IMR-90 (cell line): ENCODE measurements at regions not wholly inside any gene's neighbourhood (a gene's known extent, or its start where the extent isn't known, plus 50 kb on each side); places are given as distances from the start of the nearest gene placed in this dataset.

Experiments used
- ATAC-seq: fragments of 200-7000 bp; cut with Tn5 transposase; 2 replicates; pipeline ENCODE4 v1.9.1; 2020; ENCODE audit warnings: low read depth, mild to moderate bottlenecking, moderate library complexity
- BruUV-seq: library from RNA; stranded (reverse); fragments of 400-500 nt; replicated peaks from 2 replicates; lab custom pipeline; 2021; lab: Mats Ljungman, UMichigan
- CTCF ChIA-PET: fragments of 300-600 bp; formaldehyde crosslinking; extraction: SDS; loops from one replicate; lab custom pipeline; 2021; ENCODE audit warnings: antibody characterized with exemption; lab: Yijun Ruan, JAX
- POLR2A ChIA-PET: fragments of 300-600 bp; sonication (Branson Sonifier 250); formaldehyde crosslinking; loops from one replicate; lab custom pipeline; 2022; ENCODE audit warnings: antibody characterized with exemption; ENCODE audit not compliant: unreplicated experiment; lab: Charles Lee
- DNase-seq: peaks from one replicate; pipeline ENCODE4 v3.0.0; 2013
- H2AFZ ChIP-seq: replicated peaks from 2 replicates; pipeline ENCODE3; 2013; ENCODE audit warnings: low read length, mild to moderate bottlenecking; ENCODE audit not compliant: poor library complexity
- H2AK5ac ChIP-seq: 2 replicates; pipeline ENCODE4 v1.6.1; 2013; ENCODE audit warnings: low read depth, low read length, inconsistent platforms
- H2AK9ac ChIP-seq: replicated peaks from 2 replicates; pipeline ENCODE3; 2013; ENCODE audit warnings: mild to moderate bottlenecking, low read depth, low read length, moderate library complexity; ENCODE audit not compliant: poor library complexity
- H2BK120ac ChIP-seq: 2 replicates; pipeline ENCODE4 v1.6.1; 2013; ENCODE audit warnings: low read depth, low read length, inconsistent platforms
- H2BK15ac ChIP-seq: 3 replicates; pipeline ENCODE4 v1.6.1; 2013; ENCODE audit warnings: low read depth, low read length, inconsistent platforms
- H2BK20ac ChIP-seq: 2 replicates; pipeline ENCODE4 v1.6.1; 2013; ENCODE audit warnings: low read depth, mild to moderate bottlenecking, inconsistent platforms, low read length, moderate library complexity
- H2BK5ac ChIP-seq: 2 replicates; pipeline ENCODE4 v1.6.1; 2013; ENCODE audit warnings: mild to moderate bottlenecking, low read depth, low read length, inconsistent platforms; ENCODE audit not compliant: poor library complexity, severe bottlenecking
- H3K14ac ChIP-seq: replicated peaks from 2 replicates; pipeline ENCODE4 v1.6.1; 2013; ENCODE audit warnings: low read depth, low read length, inconsistent platforms
- H3K18ac ChIP-seq: 2 replicates; pipeline ENCODE4 v1.6.1; 2013; ENCODE audit warnings: low read depth, low read length, control low read depth
- H3K23ac ChIP-seq: 2 replicates; pipeline ENCODE4 v1.6.1; 2013; ENCODE audit warnings: low read depth, low read length, inconsistent platforms
- H3K27ac ChIP-seq: 2 replicates; pipeline ENCODE4 v1.5.1; 2013; ENCODE audit warnings: mild to moderate bottlenecking, control low read depth, low read length; ENCODE audit not compliant: insufficient read depth
- H3K27me3 ChIP-seq: 2 replicates; pipeline ENCODE4 v1.6.1; 2013; ENCODE audit warnings: low read length; ENCODE audit not compliant: control insufficient read depth, insufficient read depth
- H3K36me3 ChIP-seq: 2 replicates; pipeline ENCODE4 v1.6.1; 2013; ENCODE audit warnings: low read length, mixed read lengths; ENCODE audit not compliant: control insufficient read depth, insufficient read depth
- H3K4ac ChIP-seq: 2 replicates; pipeline ENCODE4 v1.6.1; 2013; ENCODE audit warnings: low read depth, low read length, inconsistent platforms
- H3K4me1 ChIP-seq: 2 replicates; pipeline ENCODE4 v1.6.1; 2013; ENCODE audit warnings: low read length, mixed read lengths; ENCODE audit not compliant: control insufficient read depth, insufficient read depth
- H3K4me2 ChIP-seq: 2 replicates; pipeline ENCODE4 v1.6.1; 2013; ENCODE audit warnings: low read depth, mild to moderate bottlenecking, control low read depth, low read length, moderate library complexity
- H3K4me3 ChIP-seq: 2 replicates; pipeline ENCODE4 v1.5.1; 2013; ENCODE audit warnings: low read depth, mild to moderate bottlenecking, control low read depth, low read length, moderate library complexity; ENCODE audit not compliant: insufficient read depth
- H3K56ac ChIP-seq: 2 replicates; pipeline ENCODE4 v1.6.1; 2013; ENCODE audit warnings: low read length, inconsistent platforms; ENCODE audit not compliant: insufficient read depth; ENCODE audit errors: extremely low read depth
- H3K79me1 ChIP-seq, 2 experiments: 2 replicates each; pipeline ENCODE4 v1.6.1; 2013; ENCODE audit warnings: low read length in 2 of 2, inconsistent platforms in 1 of 2, low read depth in 1 of 2
- H3K9ac ChIP-seq: 2 replicates; pipeline ENCODE4 v1.6.1; 2013; ENCODE audit warnings: low read depth, low read length, control low read depth
- H3K9me1 ChIP-seq: 2 replicates; pipeline ENCODE4 v1.6.1; 2013; ENCODE audit warnings: low read length, inconsistent platforms; ENCODE audit not compliant: insufficient read depth
- H3K9me3 ChIP-seq: 2 replicates; pipeline ENCODE4 v1.6.1; 2013; ENCODE audit warnings: low read length; ENCODE audit not compliant: control insufficient read depth, insufficient read depth
- H4K20me1 ChIP-seq: 2 replicates; pipeline ENCODE4 v1.6.1; 2013; ENCODE audit warnings: low read length, inconsistent platforms; ENCODE audit not compliant: insufficient read depth
- H4K5ac ChIP-seq: 2 replicates; pipeline ENCODE4 v1.6.1; 2013; ENCODE audit warnings: mild to moderate bottlenecking, low read depth, low read length, control low read depth
- H4K8ac ChIP-seq, 2 experiments: 2 replicates each; pipeline ENCODE4 v1.6.1; 2013; ENCODE audit warnings: low read depth in 2 of 2, low read length in 2 of 2, control low read depth in 1 of 2, inconsistent platforms in 1 of 2
- H4K91ac ChIP-seq: 2 replicates; pipeline ENCODE4 v1.6.1; 2013; ENCODE audit warnings: low read depth, low read length, inconsistent platforms; ENCODE audit not compliant: insufficient read depth
- BHLHE40 ChIP-seq: fragments of 150-350 bp; IDR thresholded peaks from 2 replicates; pipeline ENCODE4 v1.6.1; 2016; ENCODE audit warnings: mild to moderate bottlenecking, low read depth, low read length
- CEBPB ChIP-seq: IDR thresholded peaks from 2 replicates; pipeline ENCODE4 v1.6.1; 2012; ENCODE audit warnings: low read depth, low read length, improper control_type of control experiment
- CHD1 ChIP-seq: IDR thresholded peaks from 2 replicates; pipeline ENCODE4 v1.6.1; 2012; ENCODE audit warnings: low read depth, low read length, improper control_type of control experiment
- FOS ChIP-seq: fragments of 150-350 bp; IDR thresholded peaks from 2 replicates; pipeline ENCODE4 v1.6.1; 2016; ENCODE audit warnings: low read depth, low read length
- MXI1 ChIP-seq: IDR thresholded peaks from 2 replicates; pipeline ENCODE4 v1.6.1; 2012; ENCODE audit warnings: low read depth, mild to moderate bottlenecking, low read length, moderate library complexity, borderline replicate concordance
- POLR2A ChIP-seq: IDR thresholded peaks from 2 replicates; pipeline ENCODE4 v1.6.1; 2012; ENCODE audit warnings: mild to moderate bottlenecking, low read depth, low read length
- RCOR1 ChIP-seq: IDR thresholded peaks from 2 replicates; pipeline ENCODE4 v1.6.1; 2012; ENCODE audit warnings: mild to moderate bottlenecking, low read length, improper control_type of control experiment; ENCODE audit not compliant: insufficient replicate concordance
- RFX5 ChIP-seq: IDR thresholded peaks from 2 replicates; pipeline ENCODE4 v1.8.0; 2012; ENCODE audit warnings: low read depth, mild to moderate bottlenecking, low read length, moderate library complexity
- SMC3 ChIP-seq: fragments of 150-350 bp; IDR thresholded peaks from 2 replicates; pipeline ENCODE4 v1.6.1; 2016; ENCODE audit warnings: low read depth, mild to moderate bottlenecking, antibody characterized with exemption, low read length, moderate library complexity
- WGBS, 2 experiments: methylation state at CpG; one replicate each; pipeline versions ENCODE4 v1.1.5 to v1.1.7; 2013; ENCODE audit warnings: missing lambda C conversion rate in 2 of 2; ENCODE audit not compliant: insufficient read length in 1 of 2; ENCODE audit errors: extremely low coverage in 2 of 2; 5-methylcytosine and 5-hydroxymethylcytosine counted together
- dilution Hi-C: fragments of 300-500 bp; cut with HindIII; formaldehyde crosslinking; loops from one replicate; pipeline ENCODE4 v1.14.3; 2018; ENCODE audit warnings: low sequenced_read_pairs; ENCODE audit not compliant: unreplicated experiment
- in situ Hi-C: fragments of 300-500 bp; cut with MboI; formaldehyde crosslinking; loops from 3 replicates; pipeline ENCODE4 v1.14.3; 2019; ENCODE audit warnings: low sequenced_read_pairs, inconsistent platforms, mixed read lengths
- intact Hi-C: fragments of 100-400 bp; cut with micrococcal nuclease; formaldehyde crosslinking; loops from 2 replicates; pipeline ENCODE4 v1.10.0; 2022

- H3K4me1 ChIP-seq = no peaks in the 10 kb centered on the region
- no peaks in the 10 kb centered on the region for H4K20me1 ChIP-seq
- no peak overlapping the region for H2BK120ac ChIP-seq
- H4K91ac ChIP-seq = no peak overlapping the region
- dilution Hi-C loops (no loop called here), intact Hi-C loops (no loop called here), in situ Hi-C loops (no loop called here)
- no peak for DNase-seq
- H3K79me1 ChIP-seq = no peaks in the 10 kb centered on the region
- H4K8ac ChIP-seq = no peak overlapping the region
- H3K4ac ChIP-seq = no peak overlapping the region
- H3K14ac ChIP-seq = no peak overlapping the region
- no peak for ATAC-seq
- H3K27me3 ChIP-seq = no peaks in the 10 kb centered on the region
- BruUV-seq = no TSS peak
- H3K9me1 ChIP-seq = no peaks in the 10 kb centered on the region
- H3K9me3 ChIP-seq = peaks cover 15% of the 10 kb centered on the region
- WGBS, 2 experiments = 33% methylated on average over 1 of the region's 4 CpGs; no CpG with 5 or more reads in 1 of the 2 experiments
- TF ChIP-seq MXI1 (no peak), FOS (no peak), CEBPB (no peak), RCOR1 (no peak), CHD1 (no peak), BHLHE40 (no peak), POLR2A (no peak), SMC3 (no peak), RFX5 (no peak)
- H2AFZ ChIP-seq = no peak overlapping the region
- ChIA-PET CTCF (no interaction called here), POLR2A (no interaction called here)
- no peak overlapping the region for H3K18ac ChIP-seq
- no peak overlapping the region for H4K5ac ChIP-seq
- H2BK15ac ChIP-seq = no peak overlapping the region
- H3K36me3 ChIP-seq = no peaks in the 10 kb centered on the region
- no peak overlapping the region for H3K23ac ChIP-seq
- no peak overlapping the region for H3K4me2 ChIP-seq
- H3K9ac ChIP-seq = no peak overlapping the region
- no peak overlapping the region for H2AK9ac ChIP-seq
- no peak overlapping the region for H3K56ac ChIP-seq
- H2BK5ac ChIP-seq = no peak overlapping the region
- no peak overlapping the region for H3K27ac ChIP-seq
- no peak overlapping the region for H2AK5ac ChIP-seq
- no peak overlapping the region for H3K4me3 ChIP-seq
- no peak overlapping the region for H2BK20ac ChIP-seq
Observed at GRCh38 chr19:23526302-23526701, 131.0 kb upstream of the ZNF91 start.
